ENCODE measurements at regions not wholly inside any gene's neighbourhood (a gene's known extent, or its start where the extent isn't known, plus 50 kb on each side); places are given as distances from the start of the nearest gene placed in this dataset.
"Not testable (repeated sequence)": the region's sequence is repeated elsewhere in the genome, so short reads cannot be mapped to it uniquely, and the experiment has no call there.

DNA sequence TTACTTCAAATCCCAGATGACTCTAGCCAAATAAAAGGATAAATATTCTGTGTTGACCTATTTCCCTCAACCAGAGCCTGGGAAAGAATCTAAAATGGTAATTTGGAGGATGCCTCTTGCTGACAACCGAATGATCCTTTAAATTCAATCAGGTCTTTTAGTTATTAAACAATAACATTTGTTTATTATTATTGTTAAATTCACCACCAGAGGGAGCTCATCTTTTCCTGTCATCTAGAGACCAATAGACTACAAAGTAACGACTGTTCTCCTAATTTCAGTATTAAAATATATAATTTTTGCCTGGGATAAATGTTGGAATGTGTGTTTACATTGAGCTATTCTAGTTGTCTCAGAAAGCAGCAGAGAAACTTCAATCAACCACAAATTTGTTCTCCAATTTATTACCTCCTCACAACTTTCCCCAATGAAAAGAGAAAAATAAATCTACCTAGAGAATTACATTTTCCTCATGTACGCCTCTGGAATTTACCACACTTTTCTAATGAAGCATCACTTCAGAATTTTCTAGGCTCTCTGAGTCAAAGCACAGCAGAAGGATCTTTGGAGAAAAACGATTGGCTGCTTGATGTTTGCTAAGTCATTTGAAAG, 142.7 kb downstream of the SCG2 start:
- DNase-seq (ENCODE audit: low spot score), result no peak
- no peak for ATAC-seq

DNA sequence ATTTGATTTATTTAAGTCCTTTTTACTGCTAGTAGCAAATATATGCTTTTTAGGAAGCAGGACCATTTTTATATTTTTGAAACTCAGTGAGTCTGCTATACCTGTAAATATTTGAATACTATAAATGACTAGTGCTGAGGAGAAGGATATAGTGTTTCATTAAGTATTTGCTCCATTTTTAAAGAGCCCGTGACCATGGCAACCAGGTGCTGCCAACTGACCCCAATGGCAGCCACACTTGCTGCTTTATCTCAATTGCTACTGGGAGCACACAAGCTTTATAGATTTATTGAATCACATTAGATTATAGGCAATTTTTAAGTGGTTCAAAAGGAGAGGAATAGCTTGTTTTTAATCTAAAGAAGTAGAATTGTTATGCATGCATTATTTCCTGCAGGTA, 142.0 kb downstream of the SCG2 start:
- no peak for ATAC-seq

DNA sequence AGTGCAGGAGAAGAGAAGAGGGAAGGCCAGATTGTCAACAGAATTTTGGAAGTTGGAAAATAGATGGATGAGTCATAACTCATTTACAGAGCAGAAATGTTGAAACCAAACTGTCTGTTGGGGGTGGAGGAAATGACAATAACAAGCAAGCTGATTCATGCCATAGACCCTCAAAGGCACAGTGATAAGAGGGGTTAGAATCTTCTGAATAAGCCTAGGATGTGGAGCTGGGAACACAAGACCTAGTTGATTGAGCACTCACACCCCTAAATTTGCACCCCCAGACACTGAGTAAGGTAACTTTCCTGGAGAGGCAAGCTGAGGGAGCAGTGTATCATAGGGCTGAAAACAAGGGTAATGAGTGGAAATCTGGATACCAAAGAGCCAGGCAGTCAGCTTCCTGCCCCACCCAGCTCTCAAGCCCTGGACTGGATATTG, 141.4 kb downstream of the SCG2 start:
- DNase-seq (ENCODE audit: low spot score) (no peak), ATAC-seq (no peak)

More for the DNA sequence above, 142.0 kb downstream of the SCG2 start:
- no peak for DNase-seq (ENCODE audit: low spot score)

DNA sequence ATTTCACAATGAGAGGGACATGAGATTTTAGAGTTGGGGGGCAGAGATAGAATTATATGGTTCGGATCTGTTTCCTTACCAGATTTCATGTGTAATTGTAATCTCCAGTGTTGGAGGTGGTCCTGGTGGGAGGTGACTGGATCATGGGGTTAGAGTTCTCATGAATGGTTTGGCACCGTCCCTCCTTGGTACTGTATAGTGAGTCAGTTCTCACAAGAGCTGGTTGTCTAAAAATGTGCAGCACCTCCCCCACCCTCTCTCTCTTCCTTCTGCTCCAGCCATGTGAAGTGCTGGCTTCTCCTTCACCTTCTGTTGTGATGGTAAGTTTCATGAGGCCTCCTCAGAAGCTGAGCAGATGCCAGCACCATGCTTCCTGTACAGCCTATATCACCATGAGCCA, 138.1 kb downstream of the SCG2 start:
- DNase-seq (ENCODE audit: low spot score) (no peak), ATAC-seq (no peak)

DNA sequence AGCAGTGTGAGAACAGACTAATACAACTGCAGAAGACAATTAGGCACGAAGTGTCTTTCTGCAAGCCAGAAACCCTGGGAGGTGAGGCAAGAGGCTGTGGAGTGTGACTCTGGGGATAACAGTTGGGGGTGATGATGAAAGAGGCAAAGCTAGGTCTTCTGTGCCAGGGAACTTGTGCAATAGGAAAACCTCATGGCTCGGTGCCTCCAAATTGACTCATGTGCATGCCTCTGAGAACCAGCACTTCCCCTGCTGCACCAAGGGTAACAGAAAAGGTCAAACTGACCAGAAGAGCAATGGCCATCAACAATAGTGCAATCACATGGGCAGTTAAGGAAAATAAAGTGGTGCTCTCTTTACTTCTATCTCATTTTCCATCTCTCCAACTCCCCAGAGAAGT, 136.4 kb downstream of the SCG2 start:
- DNase-seq (ENCODE audit: low spot score) (peak; percentile 91), ATAC-seq (peak; percentile 98)

DNA sequence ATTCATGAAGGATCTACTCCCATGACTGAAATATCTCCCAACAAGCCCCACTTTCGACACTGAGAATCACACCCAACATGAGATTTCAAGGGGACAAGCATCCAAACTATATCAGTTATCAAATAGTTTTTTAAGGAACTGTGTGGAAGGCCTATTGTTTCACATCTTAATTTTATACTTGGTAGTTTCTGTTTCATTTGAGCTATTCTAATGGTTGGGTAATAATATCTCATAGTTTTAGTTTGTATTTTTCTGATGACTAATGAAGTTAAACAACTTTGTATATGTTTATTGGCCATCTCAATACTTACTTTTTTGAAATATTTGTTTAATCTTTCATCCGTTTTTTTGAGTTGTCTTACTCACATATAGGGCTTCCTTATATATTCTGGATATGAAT, 135.0 kb downstream of the SCG2 start:
- ATAC-seq, result no peak
- no peak for DNase-seq (ENCODE audit: low spot score)

DNA sequence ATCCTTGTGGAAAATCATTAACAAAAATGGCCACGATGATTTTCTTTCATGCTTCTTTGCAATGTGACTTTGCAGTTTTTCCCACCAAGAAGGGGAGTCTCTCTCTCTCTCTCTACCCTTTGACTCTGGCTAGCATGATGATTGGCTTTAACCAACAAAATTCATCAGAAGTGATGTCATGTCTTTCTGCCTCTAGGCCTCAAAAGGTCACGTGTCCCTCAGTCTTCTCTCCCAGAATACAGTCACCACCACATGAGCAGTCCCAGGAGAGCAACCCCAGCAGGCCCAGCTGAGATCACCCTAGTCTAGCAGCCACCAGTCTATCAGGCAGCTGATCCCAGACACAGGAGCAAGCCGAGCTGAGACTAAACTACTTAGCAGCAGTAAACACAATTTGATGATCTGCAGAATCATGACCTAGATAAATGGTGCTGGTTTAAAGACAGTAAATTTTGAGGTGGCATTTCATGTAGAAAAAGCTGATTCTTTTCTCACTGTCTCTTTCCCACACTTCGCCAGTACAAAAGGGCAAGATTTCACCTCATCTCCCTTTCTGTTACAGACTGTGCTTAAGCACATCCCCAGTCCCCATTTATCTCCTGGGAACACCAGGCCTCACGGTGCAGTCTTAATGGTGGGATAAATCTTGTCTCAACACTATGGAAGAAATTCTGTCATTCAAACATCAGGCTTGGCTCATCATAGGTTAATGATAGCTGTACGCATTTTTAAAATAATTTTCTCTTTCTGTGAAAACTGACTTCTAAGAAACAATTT, 132.7 kb downstream of the SCG2 start:
- DNase-seq (ENCODE audit: low spot score) (no peak), ATAC-seq (no peak)

DNA sequence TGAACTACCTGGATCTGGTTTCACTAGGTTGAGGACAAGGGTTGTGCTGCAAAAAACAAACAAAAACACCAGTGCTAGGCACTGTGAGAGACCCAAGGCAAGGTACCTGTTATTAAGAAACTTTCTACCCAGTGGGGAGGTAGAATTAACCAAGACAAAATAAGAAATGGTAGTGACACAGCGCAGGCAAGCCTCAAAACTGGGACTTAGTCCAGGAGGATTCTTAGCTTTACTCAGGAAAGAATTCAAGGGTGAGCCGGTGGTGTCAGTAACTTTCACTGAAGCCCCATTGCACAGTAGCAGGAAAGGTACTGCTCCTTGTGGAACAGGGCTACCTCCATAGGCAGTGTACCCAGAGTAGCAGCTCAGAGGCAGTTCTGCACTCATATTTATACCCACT, 131.6 kb downstream of the SCG2 start:
- no peak for ATAC-seq
- DNase-seq (ENCODE audit: low spot score), result no peak

DNA sequence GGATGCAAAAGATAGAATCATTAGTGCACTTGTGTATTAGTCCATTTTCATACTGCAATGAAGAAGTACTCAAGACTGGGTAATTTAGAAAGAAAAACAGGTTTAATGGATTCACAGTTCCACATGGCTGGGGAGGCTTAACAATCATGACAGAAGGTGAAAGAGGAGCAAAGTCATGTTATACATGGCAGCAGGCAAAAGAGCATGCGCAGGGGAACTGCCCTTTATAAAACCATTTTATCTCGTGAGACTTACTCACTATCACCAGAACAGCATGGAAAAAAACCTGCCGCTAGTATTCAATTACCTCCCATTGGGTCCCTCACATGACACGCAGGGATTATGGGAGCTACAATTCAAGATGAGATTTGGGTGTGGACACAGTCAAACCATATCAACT, 129.4 kb downstream of the SCG2 start:
- DNase-seq (ENCODE audit: low spot score) (no peak), ATAC-seq (no peak)

DNA sequence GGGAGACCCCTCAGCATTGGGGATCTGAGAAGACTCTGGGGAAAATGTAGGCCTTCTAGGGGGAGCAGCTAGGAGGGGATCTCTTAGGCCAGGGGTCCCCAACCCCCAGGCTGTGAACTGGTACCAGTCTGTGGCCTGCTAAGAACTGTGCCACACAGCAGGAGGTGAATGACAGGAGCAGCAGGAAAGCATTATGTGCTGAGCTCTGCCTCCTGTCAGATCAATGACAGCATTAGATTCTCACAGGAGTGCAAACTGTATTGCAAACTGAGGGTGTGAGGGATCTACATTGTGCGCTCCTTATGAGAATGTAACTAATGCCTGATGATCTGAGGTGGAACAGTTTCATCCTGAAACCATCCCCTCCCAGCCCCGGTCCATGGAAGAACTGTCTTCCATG, 127.3 kb downstream of the SCG2 start:
- DNase-seq (ENCODE audit: low spot score) (no peak), ATAC-seq (no peak)

DNA sequence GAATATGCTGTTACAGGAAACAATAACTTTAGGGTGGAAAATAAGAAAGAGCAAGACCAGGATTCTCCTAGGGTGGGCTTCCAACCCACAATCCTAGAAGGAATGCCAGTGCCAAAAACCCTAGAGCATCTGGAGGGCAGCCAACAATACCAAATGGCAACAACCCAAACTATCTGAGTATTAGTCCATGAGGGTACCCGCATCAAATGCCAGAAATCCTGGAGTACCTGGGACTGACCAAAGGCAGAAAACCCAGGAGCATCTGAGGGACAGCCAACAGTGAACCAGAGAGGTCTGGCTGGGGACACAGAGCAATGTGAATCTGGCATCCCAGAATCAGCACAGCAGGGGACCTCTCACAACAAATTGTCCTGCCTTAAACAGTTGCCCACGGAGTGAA, 126.3 kb downstream of the SCG2 start:
- ATAC-seq (no peak), DNase-seq (ENCODE audit: low spot score) (no peak)

DNA sequence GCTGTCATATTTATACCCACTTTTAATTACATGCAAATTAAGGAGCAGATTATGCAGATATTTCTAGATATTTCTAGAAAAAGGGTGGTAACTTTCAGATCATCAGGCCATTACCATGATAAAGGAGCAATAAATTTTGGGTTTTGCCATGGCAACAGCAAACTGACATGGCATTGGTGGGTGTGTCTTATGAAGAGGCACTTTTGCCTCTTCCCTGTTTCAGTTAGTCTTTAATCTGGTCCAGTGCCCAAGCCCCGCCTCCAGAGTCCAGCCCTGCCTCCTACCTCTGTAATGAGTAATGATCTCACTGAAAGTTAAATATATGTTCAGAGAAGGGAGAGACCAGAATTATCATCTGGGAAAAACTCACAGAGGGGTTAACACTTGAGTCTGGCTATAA, 124.8 kb downstream of the SCG2 start:
- DNase-seq (ENCODE audit: low spot score), result no peak
- no peak for ATAC-seq

DNA sequence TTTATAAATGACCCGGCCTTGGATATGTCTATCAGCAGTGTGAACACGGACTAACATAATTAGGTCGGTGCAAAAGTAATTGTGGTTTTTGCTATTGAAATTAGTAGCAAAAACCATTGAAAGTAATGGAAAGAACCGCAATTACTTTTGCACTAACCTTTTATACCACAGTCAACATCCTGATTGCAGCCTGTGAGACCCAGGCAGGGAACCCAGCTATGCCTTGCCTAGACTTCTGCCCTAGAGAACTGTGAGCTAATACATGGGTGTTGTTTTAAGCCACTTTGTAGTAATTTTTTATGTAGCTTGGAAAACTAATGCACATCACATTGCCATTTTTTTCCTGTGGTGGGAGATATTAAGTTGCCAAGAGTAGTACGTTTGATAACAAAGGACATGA, 120.7 kb downstream of the SCG2 start:
- no peak for ATAC-seq
- no peak for DNase-seq (ENCODE audit: low spot score)

DNA sequence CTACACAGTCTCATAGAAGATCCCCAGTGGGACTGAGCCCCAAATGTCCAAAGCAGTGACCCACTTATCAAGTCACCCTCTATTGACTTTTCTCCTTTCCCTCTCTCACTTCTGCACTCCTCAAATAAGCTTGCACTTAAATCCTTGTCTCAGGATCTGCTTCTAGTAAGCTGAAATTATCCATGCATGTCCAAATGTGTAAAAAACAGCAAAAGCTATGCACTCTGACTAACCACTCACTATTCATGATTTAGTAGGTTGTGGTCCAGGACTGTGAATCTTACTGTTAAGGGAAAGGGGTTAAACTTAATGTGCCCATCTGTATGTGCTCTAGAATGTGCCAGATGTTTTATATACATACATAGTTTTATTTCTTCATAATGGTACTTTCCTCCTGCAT, 115.4 kb downstream of the SCG2 start:
- DNase-seq (ENCODE audit: low spot score), result no peak
- no peak for ATAC-seq

DNA sequence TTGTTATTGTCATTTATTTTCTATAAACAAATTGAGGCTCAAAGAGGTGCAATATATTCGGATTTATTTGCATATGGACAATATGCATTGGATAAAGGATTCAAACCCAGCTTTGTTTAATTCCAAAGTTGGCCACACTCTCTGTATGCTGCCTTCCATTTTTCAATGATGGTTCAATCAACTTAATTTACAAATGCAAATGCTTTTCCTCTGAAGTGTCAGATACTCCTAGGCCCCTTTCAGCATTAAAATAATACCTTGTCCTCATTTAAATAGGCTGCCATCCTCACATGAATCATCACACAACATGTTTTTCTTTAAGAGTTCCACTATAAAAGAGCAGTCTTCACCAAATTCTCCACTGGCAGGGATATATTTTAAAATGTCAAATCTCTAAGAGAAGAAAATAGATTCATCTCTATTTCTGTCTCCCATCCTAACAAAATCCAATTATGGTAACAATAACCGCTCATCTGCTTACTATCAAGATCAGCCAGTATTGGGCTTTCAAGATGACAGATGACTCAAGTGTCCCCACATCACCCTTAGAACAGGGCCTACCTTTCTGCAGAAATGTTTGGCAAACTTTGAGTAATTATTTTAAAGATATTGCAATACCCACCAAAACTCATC, 114.8 kb downstream of the SCG2 start:
- ATAC-seq, result no peak
- DNase-seq (ENCODE audit: low spot score), result no peak

DNA sequence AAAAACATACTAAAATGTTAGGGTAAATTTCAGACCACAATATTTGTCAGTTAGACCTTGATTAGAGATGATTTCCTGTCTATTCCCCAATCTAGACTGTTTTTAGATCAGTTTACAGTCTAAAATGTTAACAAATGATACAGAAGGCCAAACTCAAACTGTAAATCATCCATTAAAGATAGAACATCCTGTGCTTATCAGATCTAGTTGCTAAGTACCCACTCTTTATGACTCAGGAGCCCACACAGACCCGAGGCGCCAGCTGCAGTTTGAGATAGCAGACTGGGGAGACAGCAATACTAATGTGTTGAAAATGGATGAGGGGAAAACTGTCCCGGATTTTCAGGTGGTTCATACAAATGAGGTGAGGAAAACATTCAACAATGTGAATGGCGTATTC, 113.3 kb downstream of the SCG2 start:
- no peak for ATAC-seq
- no peak for DNase-seq (ENCODE audit: low spot score)

DNA sequence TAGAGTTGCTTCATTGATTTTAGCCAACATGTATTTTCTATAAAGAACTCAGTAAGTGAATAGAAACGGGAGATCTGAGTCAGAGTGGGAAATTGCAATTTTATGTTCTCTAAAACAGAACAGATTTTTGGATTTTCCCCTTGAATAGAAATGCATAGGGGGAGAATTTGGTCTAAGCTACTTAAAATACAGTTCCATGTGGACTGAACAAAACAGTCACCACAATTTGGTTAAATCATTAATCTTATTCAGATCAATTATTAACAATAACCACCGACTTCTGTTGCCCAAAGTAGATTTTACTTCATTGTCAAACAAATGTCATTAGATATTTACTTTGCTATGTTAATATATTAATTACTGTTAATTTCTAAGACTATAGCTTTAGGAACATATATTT, 107.7 kb downstream of the SCG2 start:
- DNase-seq (ENCODE audit: low spot score), result no peak
- no peak for ATAC-seq

DNA sequence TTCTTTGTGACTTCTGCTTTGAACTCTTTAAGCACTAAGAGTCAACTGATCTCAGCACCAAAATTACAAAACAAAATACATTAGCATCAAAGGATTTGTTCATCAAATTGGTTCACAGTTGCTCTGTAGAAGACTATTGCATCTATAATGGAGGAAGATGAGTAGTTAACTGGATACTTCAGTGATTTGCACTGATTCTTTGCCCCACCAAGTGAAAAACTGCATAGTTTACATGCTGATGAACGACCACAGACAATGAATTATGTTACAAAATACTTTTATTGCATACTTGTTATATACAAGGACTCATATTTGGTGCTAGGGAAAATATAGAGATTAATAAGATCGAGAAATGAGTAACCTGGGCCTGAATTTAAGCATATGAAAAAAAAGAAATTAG, 107.2 kb downstream of the SCG2 start:
- ATAC-seq, result no peak

DNA sequence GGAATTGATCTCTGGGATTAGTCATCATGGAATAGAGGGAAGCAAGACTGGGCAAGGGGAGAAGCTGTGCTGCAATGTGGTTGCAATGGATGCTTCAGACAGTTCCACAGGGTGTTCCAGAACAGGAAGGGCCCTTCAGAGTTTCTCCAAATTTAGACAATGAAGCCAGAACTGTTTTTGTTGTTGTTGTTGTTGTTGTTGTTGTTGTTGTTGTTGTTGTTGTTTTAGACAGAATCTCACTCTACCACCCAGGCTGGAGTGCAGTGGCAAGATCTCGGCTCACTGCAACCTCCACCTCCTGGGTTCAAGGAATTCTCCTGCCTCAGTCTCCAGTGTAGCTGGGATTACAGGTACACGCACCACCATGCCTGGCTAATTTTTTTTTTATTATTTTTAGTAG, 105.3 kb downstream of the SCG2 start:
- not testable (repeated sequence) for ATAC-seq; DNase-seq (ENCODE audit: low spot score)

More for the DNA sequence above, 107.2 kb downstream of the SCG2 start:
- DNase-seq (ENCODE audit: low spot score), result no peak

DNA sequence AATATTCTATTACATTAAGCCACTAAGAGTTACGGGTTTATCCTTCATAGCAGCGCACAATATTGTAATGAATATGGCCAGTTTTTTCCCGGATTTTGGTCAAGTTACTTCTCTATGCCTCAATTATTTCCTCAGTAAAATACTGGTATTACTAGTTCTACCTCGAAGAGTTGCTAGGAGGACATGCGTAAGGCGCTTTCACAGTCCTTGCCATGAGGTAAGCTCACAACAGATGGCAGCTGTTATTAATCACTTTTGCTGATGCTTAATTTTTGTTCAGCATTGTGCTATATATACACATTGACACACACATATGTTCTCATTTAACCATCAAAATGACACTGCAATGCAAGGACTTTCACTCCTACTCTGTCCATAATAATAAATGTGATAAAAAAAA, 101.5 kb downstream of the SCG2 start:
- ATAC-seq (no peak), DNase-seq (ENCODE audit: low spot score) (no peak)

DNA sequence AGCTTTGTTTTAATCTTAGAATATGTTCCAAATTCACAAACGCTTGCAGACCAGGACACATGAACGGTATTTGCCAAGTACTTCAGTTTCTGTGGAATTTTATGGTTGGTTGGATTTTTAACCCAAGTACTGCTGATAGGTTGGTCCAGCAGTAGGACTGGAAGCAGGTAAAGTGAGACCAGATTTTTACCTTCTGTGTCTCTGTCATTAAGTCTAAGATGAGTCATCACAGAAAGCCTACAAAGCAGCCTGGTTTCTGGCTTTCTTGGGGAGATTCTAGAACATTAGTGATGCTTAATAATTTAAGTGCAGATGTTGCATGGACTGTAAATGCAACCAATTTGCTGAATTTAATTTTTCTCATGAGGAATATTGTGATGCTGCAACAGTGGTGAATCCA, 100.5 kb downstream of the SCG2 start:
- DNase-seq (ENCODE audit: low spot score) (no peak), ATAC-seq (no peak)

DNA sequence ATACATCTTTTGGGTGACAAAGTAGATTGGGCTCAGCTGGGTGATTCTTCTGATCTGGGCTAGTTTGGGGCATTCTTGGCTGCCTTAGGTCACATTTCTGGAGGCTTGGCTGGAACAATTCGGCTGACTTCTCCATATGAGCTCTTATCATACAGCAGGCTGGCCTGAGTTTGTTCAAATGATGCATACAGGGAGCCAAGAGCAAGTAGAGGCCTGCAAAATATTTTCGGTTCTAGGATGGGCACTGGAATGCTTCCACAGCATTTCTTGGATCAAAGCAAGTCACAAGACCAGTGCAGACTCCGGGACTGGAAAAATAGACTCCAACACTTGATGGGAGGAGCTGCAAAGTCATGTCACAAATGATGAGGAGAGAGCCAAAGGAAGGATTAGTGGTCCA, 98.4 kb downstream of the SCG2 start:
- DNase-seq (ENCODE audit: low spot score) (no peak), ATAC-seq (no peak)

Data from left lobe of liver (tissue), 2 donors.